C4-2B (cell line): ENCODE measurements at regions not wholly inside any gene's neighbourhood (a gene's known extent, or its start where the extent isn't known, plus 50 kb on each side); places are given as distances from the start of the nearest gene placed in this dataset.

Experiments used
- ZFX ChIP-seq: fragments of 450-650 bp; IDR thresholded peaks from 2 replicates; pipeline ENCODE4 v1.6.1; 2017
- TF ChIP-seq, protein P1 (sequence below): fragments of 450-650 bp; conservative IDR thresholded peaks from 2 replicates; pipeline ENCODE4 v1.5.1; 2017; ENCODE audit warnings: mild to moderate bottlenecking

DNA sequence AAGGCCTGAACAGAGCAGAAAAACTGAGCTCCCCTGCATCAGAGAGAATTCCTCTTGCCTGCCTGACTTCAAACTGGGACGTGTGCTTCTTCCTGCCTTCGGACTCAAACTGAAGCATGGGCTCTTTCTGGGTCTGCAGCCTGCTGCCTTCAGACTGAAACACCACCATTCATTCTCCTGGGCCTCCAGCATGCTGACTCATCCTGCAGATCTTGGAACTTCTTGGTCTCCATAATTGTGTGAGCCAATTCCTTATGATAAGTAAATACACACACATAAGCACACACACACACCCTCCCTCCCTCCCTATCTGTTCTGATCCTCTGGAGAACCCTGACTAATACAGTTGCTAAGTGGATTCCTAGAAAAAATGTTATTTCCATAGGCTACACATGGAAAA lies 874.3 kb upstream of the EEF2KMT start:
- TF ChIP-seq, protein P1, sequence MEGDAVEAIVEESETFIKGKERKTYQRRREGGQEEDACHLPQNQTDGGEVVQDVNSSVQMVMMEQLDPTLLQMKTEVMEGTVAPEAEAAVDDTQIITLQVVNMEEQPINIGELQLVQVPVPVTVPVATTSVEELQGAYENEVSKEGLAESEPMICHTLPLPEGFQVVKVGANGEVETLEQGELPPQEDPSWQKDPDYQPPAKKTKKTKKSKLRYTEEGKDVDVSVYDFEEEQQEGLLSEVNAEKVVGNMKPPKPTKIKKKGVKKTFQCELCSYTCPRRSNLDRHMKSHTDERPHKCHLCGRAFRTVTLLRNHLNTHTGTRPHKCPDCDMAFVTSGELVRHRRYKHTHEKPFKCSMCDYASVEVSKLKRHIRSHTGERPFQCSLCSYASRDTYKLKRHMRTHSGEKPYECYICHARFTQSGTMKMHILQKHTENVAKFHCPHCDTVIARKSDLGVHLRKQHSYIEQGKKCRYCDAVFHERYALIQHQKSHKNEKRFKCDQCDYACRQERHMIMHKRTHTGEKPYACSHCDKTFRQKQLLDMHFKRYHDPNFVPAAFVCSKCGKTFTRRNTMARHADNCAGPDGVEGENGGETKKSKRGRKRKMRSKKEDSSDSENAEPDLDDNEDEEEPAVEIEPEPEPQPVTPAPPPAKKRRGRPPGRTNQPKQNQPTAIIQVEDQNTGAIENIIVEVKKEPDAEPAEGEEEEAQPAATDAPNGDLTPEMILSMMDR: no peak
- no peak for TF ChIP-seq ZFX
